GM12878 (cell line): ENCODE measurements at regions not wholly inside any gene's neighbourhood (a gene's known extent, or its start where the extent isn't known, plus 50 kb on each side); places are given as distances from the start of the nearest gene placed in this dataset.
A peak's percentile ranks its signal among the peaks of the same experiment; 100 is the strongest.

Experiments used
- ATAC-seq: fragments of 200-7000 bp; cut with Tn5 transposase; 3 replicates; pipeline ENCODE4 v1.9.1; 2020; ENCODE audit warnings: mild to moderate bottlenecking, moderate library complexity
- BruUV-seq: library from RNA; stranded (reverse); fragments of 400-500 nt; replicated peaks from 2 replicates; lab custom pipeline; 2021; lab: Mats Ljungman, UMichigan
- CTCF ChIA-PET: fragments of 300-600 bp; sonication (Branson Sonifier 250); formaldehyde crosslinking; extraction: SDS; loops from one replicate; lab custom pipeline; 2021; ENCODE audit warnings: inconsistent platforms; lab: Yijun Ruan, JAX
- POLR2A ChIA-PET: fragments of 350-600 bp; formaldehyde crosslinking; extraction: SDS; loops from one replicate; lab custom pipeline; 2021; ENCODE audit warnings: inconsistent platforms; lab: Charles Lee
- RAD21 ChIA-PET: fragments of 300-600 bp; sonication (Branson Sonifier 250); formaldehyde crosslinking; loops from one replicate; lab custom pipeline; 2023; ENCODE audit warnings: antibody characterized with exemption; ENCODE audit not compliant: unreplicated experiment; lab: Charles Lee
- SMC1A ChIA-PET: fragments of 300-600 bp; sonication (Branson Sonifier 250); formaldehyde crosslinking; loops from one replicate; lab custom pipeline; 2023; ENCODE audit not compliant: unreplicated experiment, uncharacterized antibody; lab: Charles Lee
- DNase-seq: peaks from one replicate; pipeline ENCODE4 v3.0.0-alpha.2; 2011; ENCODE audit warnings: low read depth, low spot score
- FAIRE-seq: peaks from 3 replicates; lab custom pipeline; 2011; peaks lifted over from hg19 to GRCh38; lab: Jason Lieb, UNC
- H2AFZ ChIP-seq: 2 replicates; pipeline ENCODE4 v1.6.0; 2011; ENCODE audit warnings: low read depth, low read length, control low read depth; ENCODE audit not compliant: control insufficient read depth
- H3K27ac ChIP-seq: 2 replicates; pipeline ENCODE4 v1.5.1; 2011; ENCODE audit warnings: control low read depth; ENCODE audit not compliant: control insufficient read depth, insufficient read depth
- H3K27me3 ChIP-seq, 2 experiments: replicated peaks in 1 of 2; 2 replicates each; pipeline versions ENCODE4 v1.6.0 to v1.6.1; 2011; ENCODE audit warnings: low read length in 1 of 2; ENCODE audit not compliant: control insufficient read depth in 2 of 2, insufficient read depth in 2 of 2
- H3K36me3 ChIP-seq, 2 experiments: 2 replicates each; pipeline ENCODE4 v1.5.1; 2011; ENCODE audit warnings: low read length in 1 of 2; ENCODE audit not compliant: control insufficient read depth in 2 of 2, insufficient read depth in 2 of 2
- H3K4me1 ChIP-seq: 2 replicates; pipeline ENCODE4 v1.6.1; 2011; ENCODE audit warnings: mild to moderate bottlenecking, low read length, moderate library complexity, mixed read lengths; ENCODE audit not compliant: control insufficient read depth, insufficient read depth
- H3K4me2 ChIP-seq: 2 replicates; pipeline ENCODE4 v1.6.0; 2011; ENCODE audit warnings: control low read depth; ENCODE audit not compliant: control insufficient read depth, insufficient read depth
- H3K4me3 ChIP-seq: fragments of 200-600 bp; sonication (generic); 2 replicates; pipeline ENCODE4 v1.5.1; 2016
- H3K79me2 ChIP-seq: 2 replicates; pipeline ENCODE4 v1.6.0; 2011; ENCODE audit warnings: low read length; ENCODE audit not compliant: control insufficient read depth, insufficient read depth
- H3K9ac ChIP-seq: 2 replicates; pipeline ENCODE4 v1.8.0; 2011; ENCODE audit warnings: low read length, control low read depth, mixed read lengths; ENCODE audit not compliant: control insufficient read depth, insufficient read depth
- H3K9me3 ChIP-seq: replicated peaks from 3 replicates; pipeline ENCODE4 v1.5.1; 2011; ENCODE audit warnings: mild to moderate bottlenecking, low read length; ENCODE audit not compliant: control insufficient read depth, insufficient read depth
- H4K20me1 ChIP-seq: 2 replicates; pipeline ENCODE4 v1.6.0; 2011; ENCODE audit not compliant: control insufficient read depth, insufficient read depth
- CREM ChIP-seq: IDR thresholded peaks from 2 replicates; pipeline ENCODE4 v1.6.1; 2014; ENCODE audit warnings: antibody characterized with exemption, low read depth
- HDAC6 ChIP-seq: fragments of 200-600 bp; sonication (generic); IDR thresholded peaks from one replicate; pipeline ENCODE4 v1.8.0; 2017; ENCODE audit warnings: antibody characterized with exemption; ENCODE audit not compliant: unreplicated experiment
- JUNB ChIP-seq: IDR thresholded peaks from 2 replicates; pipeline ENCODE4 v1.6.1; 2016; ENCODE audit warnings: antibody characterized with exemption, mild to moderate bottlenecking
- MEF2A ChIP-seq: IDR thresholded peaks from 2 replicates; pipeline ENCODE4 v1.6.1; 2011; ENCODE audit warnings: low read depth, mild to moderate bottlenecking, low read length, moderate library complexity; ENCODE audit not compliant: insufficient read depth
- MTA3 ChIP-seq: IDR thresholded peaks from 2 replicates; pipeline ENCODE4 v1.6.1; 2012; ENCODE audit warnings: low read length, inconsistent platforms, borderline replicate concordance
- NFIC ChIP-seq: IDR thresholded peaks from 2 replicates; pipeline ENCODE4 v1.6.1; 2012; ENCODE audit warnings: low read depth, mild to moderate bottlenecking, inconsistent platforms, low read length, moderate library complexity
- PAX5 ChIP-seq: IDR thresholded peaks from 2 replicates; pipeline ENCODE4 v1.6.1; 2011; ENCODE audit warnings: low read depth, low read length, borderline replicate concordance
- RELA ChIP-seq: fragments of 450-650 bp; IDR thresholded peaks from 2 replicates; pipeline ENCODE4 v1.8.0; 2014; ENCODE audit warnings: borderline replicate concordance; ENCODE audit not compliant: partially characterized antibody
- RUNX3 ChIP-seq: IDR thresholded peaks from 2 replicates; pipeline ENCODE4 v1.6.1; 2012; ENCODE audit warnings: low read length, inconsistent platforms
- SREBF1 ChIP-seq: IDR thresholded peaks from 2 replicates; pipeline ENCODE4 v1.6.1; 2012; ENCODE audit warnings: mild to moderate bottlenecking, low read length
- ZNF622 ChIP-seq: fragments of 450-650 bp; IDR thresholded peaks from 2 replicates; pipeline ENCODE4 v1.6.1; 2017; ENCODE audit warnings: mild to moderate bottlenecking, inconsistent platforms
- WGBS: methylation state at CpG from one replicate; pipeline ENCODE4 v1.1.6; 2016; ENCODE audit warnings: low lambda C conversion rate; ENCODE audit not compliant: insufficient replicate concordance, insufficient coverage; ENCODE audit errors: missing lambda C conversion rate; 5-methylcytosine and 5-hydroxymethylcytosine counted together
- in situ Hi-C: fragments of 300-500 bp; cut with MboI; formaldehyde crosslinking; loops from 9 replicates; pipeline ENCODE4 v1.14.3; 2018; ENCODE audit warnings: mixed read lengths
- intact Hi-C: fragments of 100-400 bp; cut with micrococcal nuclease; formaldehyde crosslinking; loops from one replicate; pipeline ENCODE4 v1.14.2; 2022; ENCODE audit not compliant: unreplicated experiment
- TF ChIP-seq, protein P1 (sequence below), 3 experiments: IDR thresholded peaks in 2 of 3; conservative IDR thresholded peaks in 1 of 3; 2 replicates each; pipeline ENCODE4 v1.5.1; 2011; ENCODE audit warnings: low read depth in 3 of 3, low read length in 3 of 3, mild to moderate bottlenecking in 3 of 3, control low read depth in 2 of 3, moderate library complexity in 2 of 3, inconsistent platforms in 1 of 3, mixed read lengths in 1 of 3; ENCODE audit not compliant: control insufficient read depth in 2 of 3, insufficient read depth in 1 of 3; ENCODE audit errors: extremely low read depth in 1 of 3
- TF ChIP-seq, protein P2 (sequence below): fragments of 450-650 bp; IDR thresholded peaks from 2 replicates; pipeline ENCODE4 v1.6.1; 2017; ENCODE audit warnings: mild to moderate bottlenecking
- TF ChIP-seq, protein P3 (sequence below): IDR thresholded peaks from 2 replicates; pipeline ENCODE4 v1.6.1; 2012; ENCODE audit warnings: low read depth, low read length, improper control_type of control experiment

DNA sequence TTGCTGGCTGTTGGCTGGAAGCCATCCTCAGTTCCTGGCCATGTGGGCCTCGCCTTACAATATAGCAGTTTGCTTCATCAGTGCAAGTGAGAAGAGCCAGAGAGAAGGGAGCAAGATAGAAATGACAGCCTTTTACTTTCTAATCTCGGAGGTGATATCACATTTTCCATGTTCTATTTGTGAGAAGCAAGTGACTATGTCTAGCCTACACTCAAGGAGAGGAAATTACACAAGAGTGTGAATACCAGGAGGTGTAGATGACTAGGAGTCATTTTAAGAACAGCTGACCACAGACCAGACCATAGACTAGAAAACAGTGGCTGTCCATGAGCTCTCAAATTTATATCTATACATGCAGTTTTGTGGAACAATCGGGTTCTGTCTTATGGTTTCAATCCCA lies 163.0 kb upstream of the NRXN3 start:
- H3K27me3 ChIP-seq, result no peaks in the 10 kb centered on the region
- ChIA-PET CTCF (no interaction called here), SMC1A (interaction anchor here (0.8 kb wide), 1 partner anchor 71 kb away, joined by 3 read pairs; no protein-coding TSS in a partner anchor), RAD21 (no interaction called here), POLR2A (no interaction called here)
- intact Hi-C loops, result no loop called here
- no peaks in the 10 kb centered on the region for H3K36me3 ChIP-seq
- DNase-seq, result no peak
- no peaks in the 10 kb centered on the region for H3K4me1 ChIP-seq
- H3K79me2 ChIP-seq, result no peaks in the 10 kb centered on the region
- no TSS peak for BruUV-seq
- H3K27ac ChIP-seq, result no peak overlapping the region
- H3K9ac ChIP-seq, result no peak overlapping the region
- no peak overlapping the region for H2AFZ ChIP-seq
- no peak overlapping the region for H3K4me3 ChIP-seq
- H3K9me3 ChIP-seq, result peaks cover 5% of the 10 kb centered on the region; the same call in 2 of the 3 replicates
- ATAC-seq, result peak; percentile 55
- FAIRE-seq, result no peak
- in situ Hi-C loops, result no loop called here
- no peak for TF ChIP-seq SREBF1
- peak; percentile 19; the same call in 1 of the 2 replicates for TF ChIP-seq CREM
- peak; percentile 68 for TF ChIP-seq RUNX3
- TF ChIP-seq MEF2A, result no peak
- TF ChIP-seq PAX5, result no peak
- no peak for TF ChIP-seq RELA
- TF ChIP-seq MTA3, result no peak
- no peak for TF ChIP-seq HDAC6
- TF ChIP-seq ZNF622, result no peak
- TF ChIP-seq, protein P1, sequence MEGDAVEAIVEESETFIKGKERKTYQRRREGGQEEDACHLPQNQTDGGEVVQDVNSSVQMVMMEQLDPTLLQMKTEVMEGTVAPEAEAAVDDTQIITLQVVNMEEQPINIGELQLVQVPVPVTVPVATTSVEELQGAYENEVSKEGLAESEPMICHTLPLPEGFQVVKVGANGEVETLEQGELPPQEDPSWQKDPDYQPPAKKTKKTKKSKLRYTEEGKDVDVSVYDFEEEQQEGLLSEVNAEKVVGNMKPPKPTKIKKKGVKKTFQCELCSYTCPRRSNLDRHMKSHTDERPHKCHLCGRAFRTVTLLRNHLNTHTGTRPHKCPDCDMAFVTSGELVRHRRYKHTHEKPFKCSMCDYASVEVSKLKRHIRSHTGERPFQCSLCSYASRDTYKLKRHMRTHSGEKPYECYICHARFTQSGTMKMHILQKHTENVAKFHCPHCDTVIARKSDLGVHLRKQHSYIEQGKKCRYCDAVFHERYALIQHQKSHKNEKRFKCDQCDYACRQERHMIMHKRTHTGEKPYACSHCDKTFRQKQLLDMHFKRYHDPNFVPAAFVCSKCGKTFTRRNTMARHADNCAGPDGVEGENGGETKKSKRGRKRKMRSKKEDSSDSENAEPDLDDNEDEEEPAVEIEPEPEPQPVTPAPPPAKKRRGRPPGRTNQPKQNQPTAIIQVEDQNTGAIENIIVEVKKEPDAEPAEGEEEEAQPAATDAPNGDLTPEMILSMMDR (IDR thresholded peaks at IDR 0.05 in 2 of 3, conservative IDR thresholded peaks at IDR 0.05 in 1 of 3; ENCODE audit: control insufficient read depth in 2 of 3, extremely low read depth in 1 of 3, insufficient read depth in 1 of 3, low read depth in 3 of 3, low read length in 3 of 3), result no peak
- TF ChIP-seq NFIC, result peak; percentile 37; the same call in 1 of the 2 replicates
- TF ChIP-seq JUNB, result peak; percentile 60
- TF ChIP-seq, protein P2, sequence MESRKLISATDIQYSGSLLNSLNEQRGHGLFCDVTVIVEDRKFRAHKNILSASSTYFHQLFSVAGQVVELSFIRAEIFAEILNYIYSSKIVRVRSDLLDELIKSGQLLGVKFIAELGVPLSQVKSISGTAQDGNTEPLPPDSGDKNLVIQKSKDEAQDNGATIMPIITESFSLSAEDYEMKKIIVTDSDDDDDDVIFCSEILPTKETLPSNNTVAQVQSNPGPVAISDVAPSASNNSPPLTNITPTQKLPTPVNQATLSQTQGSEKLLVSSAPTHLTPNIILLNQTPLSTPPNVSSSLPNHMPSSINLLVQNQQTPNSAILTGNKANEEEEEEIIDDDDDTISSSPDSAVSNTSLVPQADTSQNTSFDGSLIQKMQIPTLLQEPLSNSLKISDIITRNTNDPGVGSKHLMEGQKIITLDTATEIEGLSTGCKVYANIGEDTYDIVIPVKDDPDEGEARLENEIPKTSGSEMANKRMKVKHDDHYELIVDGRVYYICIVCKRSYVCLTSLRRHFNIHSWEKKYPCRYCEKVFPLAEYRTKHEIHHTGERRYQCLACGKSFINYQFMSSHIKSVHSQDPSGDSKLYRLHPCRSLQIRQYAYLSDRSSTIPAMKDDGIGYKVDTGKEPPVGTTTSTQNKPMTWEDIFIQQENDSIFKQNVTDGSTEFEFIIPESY, result no peak
- TF ChIP-seq, protein P3, sequence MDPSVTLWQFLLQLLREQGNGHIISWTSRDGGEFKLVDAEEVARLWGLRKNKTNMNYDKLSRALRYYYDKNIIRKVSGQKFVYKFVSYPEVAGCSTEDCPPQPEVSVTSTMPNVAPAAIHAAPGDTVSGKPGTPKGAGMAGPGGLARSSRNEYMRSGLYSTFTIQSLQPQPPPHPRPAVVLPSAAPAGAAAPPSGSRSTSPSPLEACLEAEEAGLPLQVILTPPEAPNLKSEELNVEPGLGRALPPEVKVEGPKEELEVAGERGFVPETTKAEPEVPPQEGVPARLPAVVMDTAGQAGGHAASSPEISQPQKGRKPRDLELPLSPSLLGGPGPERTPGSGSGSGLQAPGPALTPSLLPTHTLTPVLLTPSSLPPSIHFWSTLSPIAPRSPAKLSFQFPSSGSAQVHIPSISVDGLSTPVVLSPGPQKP, result no peak
- H4K20me1 ChIP-seq, result no peaks in the 10 kb centered on the region
- 0% methylated on average over 3 of the region's 3 CpGs for WGBS
- no peak overlapping the region for H3K4me2 ChIP-seq
